Kidney epithelial cell (primary cell): ENCODE measurements at regions not wholly inside any gene's neighbourhood (a gene's known extent, or its start where the extent isn't known, plus 50 kb on each side); places are given as distances from the start of the nearest gene placed in this dataset.

Experiments
- DNase-seq: peaks from one replicate; pipeline ENCODE4 v3.0.0-alpha.2; 2010; ENCODE audit warnings: low read depth
- H3K27me3 ChIP-seq: 2 replicates; pipeline ENCODE4 v1.6.0; 2011; ENCODE audit warnings: low read length; ENCODE audit not compliant: control insufficient read depth, insufficient read depth
- H3K36me3 ChIP-seq: 2 replicates; pipeline ENCODE4 v1.5.1; 2011; ENCODE audit warnings: low read length; ENCODE audit not compliant: control insufficient read depth, insufficient read depth
- H3K4me3 ChIP-seq: 2 replicates; pipeline ENCODE4 v1.5.1; 2011; ENCODE audit warnings: low read depth, mild to moderate bottlenecking, control low read depth, low read length
- CTCF ChIP-seq: IDR thresholded peaks from 2 replicates; pipeline ENCODE4 v1.5.1; 2011; ENCODE audit warnings: mild to moderate bottlenecking, moderate library complexity, low read length, control low read depth, inconsistent platforms; ENCODE audit not compliant: insufficient read depth, poor library complexity, severe bottlenecking

GRCh38 chr18:45519411-45520280 is 95.6 kb upstream of the SLC14A2 start:
- TF ChIP-seq CTCF, result no peak
- Histone ChIP-seq H3K4me3 (no peak overlapping the region), H3K27me3 (no peaks in the 10 kb centered on the region), H3K36me3 (no peaks in the 10 kb centered on the region)
- no peak for DNase-seq

- TF ChIP-seq CTCF, result no peak
- no peak for DNase-seq
- H3K36me3 ChIP-seq, result no peaks in the 10 kb centered on the region
- H3K4me3 ChIP-seq, result no peak overlapping the region
- H3K27me3 ChIP-seq, result no peaks in the 10 kb centered on the region
These were observed 94.1 kb upstream of the SLC14A2 start for GRCh38 chr18:45521136-45521535.

GRCh38 chr18:45521777-45522176 is 93.5 kb upstream of the SLC14A2 start:
- TF ChIP-seq CTCF, result no peak
- H3K4me3 ChIP-seq, result no peak overlapping the region
- DNase-seq, result no peak
- H3K27me3 ChIP-seq, result no peaks in the 10 kb centered on the region
- no peaks in the 10 kb centered on the region for H3K36me3 ChIP-seq

GRCh38 chr18:45522371-45522770 is 92.9 kb upstream of the SLC14A2 start:
- Histone ChIP-seq H3K27me3 (no peaks in the 10 kb centered on the region), H3K4me3 (no peak overlapping the region), H3K36me3 (no peaks in the 10 kb centered on the region)
- TF ChIP-seq CTCF, result no peak
- DNase-seq, result no peak

GRCh38 chr18:45525301-45525700 is 90.0 kb upstream of the SLC14A2 start:
- no peak overlapping the region for H3K4me3 ChIP-seq
- no peak for DNase-seq
- no peaks in the 10 kb centered on the region for H3K27me3 ChIP-seq
- no peak for TF ChIP-seq CTCF
- no peaks in the 10 kb centered on the region for H3K36me3 ChIP-seq
